Rectal smooth muscle tissue (tissue), 1 donor: ENCODE measurements at regions not wholly inside any gene's neighbourhood (a gene's known extent, or its start where the extent isn't known, plus 50 kb on each side); places are given as distances from the start of the nearest gene placed in this dataset.

Source experiments
- H3K27ac ChIP-seq: one replicate; pipeline ENCODE4 v1.7.0; 2013; ENCODE audit warnings: low read depth, low read length, inconsistent platforms
- H3K27me3 ChIP-seq: one replicate; pipeline ENCODE4 v1.7.0; 2013; ENCODE audit warnings: low read length; ENCODE audit not compliant: control insufficient read depth, insufficient read depth
- H3K36me3 ChIP-seq: one replicate; pipeline ENCODE4 v1.7.0; 2013; ENCODE audit warnings: low read length; ENCODE audit not compliant: control insufficient read depth, insufficient read depth
- H3K4me1 ChIP-seq: one replicate; pipeline ENCODE4 v1.7.0; 2013; ENCODE audit warnings: low read length; ENCODE audit not compliant: control insufficient read depth, insufficient read depth
- H3K4me3 ChIP-seq: one replicate; pipeline ENCODE4 v1.7.0; 2013; ENCODE audit warnings: low read length
- H3K9ac ChIP-seq: one replicate; pipeline ENCODE4 v1.7.0; 2013; ENCODE audit warnings: low read length

DNA sequence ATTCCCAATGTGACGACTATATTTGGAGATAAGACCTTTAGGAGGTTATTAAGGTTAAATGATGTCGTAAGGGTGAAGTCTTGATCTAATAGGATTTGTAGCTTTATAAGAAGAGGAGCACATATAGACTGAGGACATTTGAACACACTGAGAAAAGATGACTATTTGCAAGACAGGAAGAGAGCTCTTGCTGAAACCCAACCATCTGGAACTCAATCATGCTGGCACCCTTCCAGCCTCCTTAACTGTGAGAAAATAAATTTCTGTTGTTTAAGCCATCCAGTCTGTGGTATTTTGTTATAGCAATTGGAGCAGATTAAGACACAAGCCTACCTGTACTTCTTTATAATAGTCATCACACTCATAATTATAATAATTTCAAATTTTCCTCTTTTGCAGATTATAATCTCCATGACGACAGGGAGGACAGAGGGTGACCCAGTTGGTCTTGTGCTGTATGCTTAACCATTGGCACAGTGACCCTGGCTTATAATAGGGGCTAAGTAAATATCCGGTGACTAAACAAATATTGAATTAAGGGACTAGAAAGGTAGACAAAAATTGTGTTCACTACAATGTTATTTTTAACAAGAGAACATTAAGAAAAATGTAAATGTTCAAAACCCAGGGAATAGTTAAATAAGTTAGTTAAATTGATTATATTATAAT lies 206.4 kb upstream of the HDDC2 start:
- H3K9ac ChIP-seq, result no peak overlapping the region
- no peaks in the 10 kb centered on the region for H3K36me3 ChIP-seq
- H3K27ac ChIP-seq, result no peak overlapping the region

DNA sequence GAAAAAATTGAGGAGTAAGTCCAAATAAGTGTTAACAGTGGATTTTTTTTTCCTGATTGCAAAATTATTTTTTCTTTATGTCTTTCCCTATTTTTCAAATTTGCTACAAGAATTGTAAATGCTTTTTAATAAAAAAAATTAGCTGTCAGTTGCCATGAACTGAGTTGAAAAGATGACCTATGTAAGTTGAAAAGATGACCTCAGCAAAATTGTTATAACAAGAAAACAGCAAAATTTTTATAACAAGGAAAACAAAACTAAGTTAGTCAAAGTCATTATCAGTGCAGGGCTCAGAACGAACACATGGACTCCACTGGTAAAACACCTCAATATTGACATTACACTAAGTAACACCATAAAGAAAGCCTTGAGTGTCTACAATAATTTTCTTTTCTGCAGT lies 207.0 kb upstream of the HDDC2 start:
- Histone ChIP-seq H3K27ac (no peak overlapping the region), H3K9ac (no peak overlapping the region), H3K4me3 (no peak overlapping the region), H3K27me3 (no peaks in the 10 kb centered on the region), H3K36me3 (no peaks in the 10 kb centered on the region), H3K4me1 (no peaks in the 10 kb centered on the region)

More for the DNA sequence above, 206.4 kb upstream of the HDDC2 start:
- Histone ChIP-seq H3K4me1 (no peaks in the 10 kb centered on the region), H3K27me3 (no peaks in the 10 kb centered on the region), H3K4me3 (no peak overlapping the region)

DNA sequence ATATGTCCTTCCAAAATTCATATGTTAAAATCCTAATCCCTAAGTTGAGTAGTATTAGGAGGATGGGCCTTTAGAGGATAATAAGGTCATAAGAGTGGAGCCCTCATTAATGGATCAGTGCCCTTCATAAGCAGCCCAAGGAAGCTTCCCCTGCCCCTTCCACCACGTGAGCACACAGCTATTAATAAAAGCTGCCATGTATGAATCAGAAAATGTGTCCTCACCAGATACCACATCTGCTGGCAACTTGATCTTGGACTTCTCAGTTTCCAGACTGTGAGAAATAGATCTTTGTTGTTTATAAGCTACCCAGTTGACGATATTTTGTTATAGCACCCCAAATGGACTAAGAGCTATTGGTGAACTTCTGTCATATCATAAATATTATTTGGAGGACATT lies 207.7 kb upstream of the HDDC2 start:
- Histone ChIP-seq H3K4me3 (no peak overlapping the region), H3K27me3 (no peaks in the 10 kb centered on the region), H3K4me1 (no peaks in the 10 kb centered on the region), H3K27ac (no peak overlapping the region), H3K36me3 (no peaks in the 10 kb centered on the region), H3K9ac (no peak overlapping the region)

DNA sequence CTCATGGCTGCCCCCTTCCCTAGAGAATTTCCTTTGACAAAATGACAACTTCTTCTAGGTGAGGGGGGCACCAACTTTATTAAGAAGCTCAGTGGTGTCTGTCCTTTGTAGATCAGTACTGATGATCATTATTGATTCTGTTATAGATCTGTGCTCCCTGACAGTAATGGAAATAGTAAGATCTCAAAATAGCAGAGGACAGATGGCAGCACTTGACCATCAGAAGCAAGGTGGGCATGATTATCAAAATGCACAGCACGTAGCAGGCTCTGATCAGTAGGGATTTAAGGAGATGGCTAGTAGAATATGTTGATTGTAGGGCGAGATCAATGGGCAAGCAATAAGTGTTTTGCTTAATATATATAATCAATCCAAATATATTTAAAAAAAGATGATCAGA lies 208.6 kb upstream of the HDDC2 start:
- no peak overlapping the region for H3K27ac ChIP-seq
- no peak overlapping the region for H3K4me3 ChIP-seq
- H3K27me3 ChIP-seq, result no peaks in the 10 kb centered on the region
- H3K9ac ChIP-seq, result no peak overlapping the region
- H3K4me1 ChIP-seq, result no peaks in the 10 kb centered on the region
- H3K36me3 ChIP-seq, result no peaks in the 10 kb centered on the region

DNA sequence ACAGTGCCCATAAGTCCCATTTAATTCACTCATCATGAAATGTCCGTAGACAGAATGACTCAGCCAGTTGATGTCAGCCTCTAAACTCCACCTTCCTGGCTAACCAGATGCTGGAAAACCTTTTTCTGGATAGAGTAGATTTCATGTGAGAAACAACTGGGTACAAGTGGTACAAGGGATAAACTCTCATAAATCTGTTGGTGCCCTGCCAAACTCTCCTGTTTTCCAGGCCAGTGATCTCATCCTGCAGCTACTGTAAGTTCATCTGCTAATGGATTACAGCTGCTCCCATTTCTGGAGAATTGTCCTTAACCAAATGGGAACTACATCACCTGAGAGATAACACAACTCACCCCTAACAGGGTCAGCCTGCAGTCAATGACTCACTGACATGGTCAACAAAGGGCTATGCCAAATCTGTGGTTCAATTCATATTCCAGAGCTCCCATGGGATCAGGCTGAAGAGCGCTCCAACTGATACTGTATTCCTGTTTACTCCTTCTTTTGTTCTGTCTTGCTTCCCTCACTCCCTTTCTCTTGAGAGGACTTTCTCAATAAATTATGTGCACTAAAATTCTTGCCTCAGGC lies 210.1 kb upstream of the HDDC2 start:
- no peak overlapping the region for H3K27ac ChIP-seq
- no peaks in the 10 kb centered on the region for H3K27me3 ChIP-seq
- no peaks in the 10 kb centered on the region for H3K36me3 ChIP-seq
- H3K9ac ChIP-seq, result no peak overlapping the region
- no peaks in the 10 kb centered on the region for H3K4me1 ChIP-seq
- H3K4me3 ChIP-seq, result no peak overlapping the region

DNA sequence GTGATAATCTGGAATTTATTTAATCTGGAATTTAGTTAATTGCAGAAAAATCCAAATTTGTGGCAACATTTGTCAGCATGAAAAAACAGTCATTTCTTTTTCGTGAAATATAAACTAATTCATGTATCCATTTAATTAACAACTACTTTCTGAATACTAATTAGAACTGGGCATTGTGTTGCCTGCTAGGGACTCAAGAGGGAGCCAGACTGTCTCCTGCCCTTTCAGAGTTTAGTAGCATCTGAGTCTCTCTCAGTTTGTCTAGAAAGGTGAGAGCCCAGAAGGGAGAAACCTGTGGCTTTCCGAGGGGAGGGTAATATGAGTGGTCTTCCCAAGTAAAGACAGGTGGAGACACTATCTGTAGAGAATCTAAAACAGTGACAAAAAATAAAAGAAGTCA lies 210.9 kb upstream of the HDDC2 start:
- H3K4me3 ChIP-seq, result no peak overlapping the region
- H3K27me3 ChIP-seq, result no peaks in the 10 kb centered on the region
- H3K36me3 ChIP-seq, result no peaks in the 10 kb centered on the region
- no peaks in the 10 kb centered on the region for H3K4me1 ChIP-seq
- H3K27ac ChIP-seq, result no peak overlapping the region
- no peak overlapping the region for H3K9ac ChIP-seq

DNA sequence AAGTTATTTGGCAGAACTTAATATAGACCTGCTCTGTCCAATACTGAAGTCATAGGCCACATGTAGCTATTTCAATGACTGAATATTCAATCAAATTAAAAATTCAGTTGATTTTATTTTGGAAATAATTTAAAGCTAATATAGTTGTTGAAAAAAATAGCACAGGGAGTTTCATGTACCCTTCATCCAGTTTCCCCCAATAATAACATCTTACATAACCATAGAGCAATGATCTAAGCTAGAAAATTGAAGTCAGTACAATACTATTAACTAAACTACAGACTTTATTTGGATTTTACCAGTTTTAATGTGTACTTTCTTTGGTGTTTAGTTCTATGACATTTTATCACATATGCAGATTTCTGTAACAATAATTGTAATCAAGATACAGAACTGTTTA lies 212.2 kb upstream of the HDDC2 start:
- Histone ChIP-seq H3K27me3 (no peaks in the 10 kb centered on the region), H3K27ac (no peak overlapping the region), H3K4me1 (no peaks in the 10 kb centered on the region), H3K36me3 (no peaks in the 10 kb centered on the region), H3K9ac (no peak overlapping the region), H3K4me3 (no peak overlapping the region)

DNA sequence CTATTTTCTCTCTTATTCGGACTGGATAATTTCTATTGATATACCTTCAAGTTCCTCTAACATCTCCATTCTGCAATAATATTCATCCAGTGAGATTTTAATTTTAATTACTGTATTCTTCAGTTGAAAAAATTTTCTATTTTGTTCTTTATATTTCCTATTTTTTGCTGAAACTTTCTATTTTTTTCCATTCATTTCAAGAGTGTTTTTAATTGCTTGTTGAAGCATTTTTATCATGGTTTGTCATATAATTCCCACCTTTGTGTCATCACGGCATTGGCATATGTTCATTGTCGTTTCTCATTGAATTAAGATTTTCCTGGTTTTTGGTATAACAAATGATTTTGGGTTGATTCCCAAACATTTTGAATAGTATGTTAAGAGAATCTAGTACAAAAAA lies 214.9 kb upstream of the HDDC2 start:
- Histone ChIP-seq H3K4me3 (no peak overlapping the region), H3K27ac (no peak overlapping the region), H3K4me1 (no peaks in the 10 kb centered on the region), H3K9ac (no peak overlapping the region), H3K36me3 (no peaks in the 10 kb centered on the region), H3K27me3 (no peaks in the 10 kb centered on the region)

DNA sequence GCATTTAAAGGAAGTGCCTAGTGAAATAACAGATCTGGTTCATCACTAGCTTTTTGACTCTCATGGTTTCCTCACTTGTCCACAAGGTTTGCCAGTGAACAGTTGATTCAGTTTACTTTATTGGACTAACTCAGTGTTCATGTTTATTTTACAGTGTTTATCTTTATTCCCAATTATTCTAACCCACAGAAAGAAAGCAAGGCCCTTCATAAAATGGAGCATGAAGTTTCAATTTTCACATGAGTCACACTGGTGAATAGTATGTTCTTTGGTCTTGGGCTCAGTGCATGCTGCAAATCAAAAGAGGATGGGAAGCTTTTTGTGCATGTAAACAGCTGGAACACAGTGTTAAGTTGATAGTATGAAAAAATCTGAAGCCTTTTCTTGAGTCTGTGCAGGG lies 217.6 kb upstream of the HDDC2 start:
- no peak overlapping the region for H3K4me3 ChIP-seq

DNA sequence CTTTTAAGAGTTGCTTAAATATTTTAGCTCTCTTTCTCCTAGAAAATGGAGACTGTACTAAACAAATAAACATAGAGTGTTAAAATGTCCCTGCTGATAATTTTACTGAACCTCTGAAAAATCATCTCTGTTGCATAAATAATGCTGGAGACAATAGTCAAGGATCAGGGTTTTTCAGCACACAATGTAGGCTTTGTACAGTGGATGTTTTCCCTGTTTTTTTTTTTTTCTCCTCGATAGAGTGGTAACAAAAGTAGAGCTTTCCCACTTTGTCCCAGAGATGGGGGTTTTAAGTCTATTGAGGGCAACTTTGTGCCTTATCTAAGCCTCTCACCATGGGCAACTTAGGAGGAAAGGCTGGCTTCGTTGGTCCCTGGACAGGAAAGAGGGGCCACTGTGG lies 222.6 kb upstream of the HDDC2 start:
- H3K36me3 ChIP-seq, result no peaks in the 10 kb centered on the region
- no peak overlapping the region for H3K4me3 ChIP-seq
- no peaks in the 10 kb centered on the region for H3K27me3 ChIP-seq
- no peaks in the 10 kb centered on the region for H3K4me1 ChIP-seq
- H3K27ac ChIP-seq, result no peak overlapping the region
- no peak overlapping the region for H3K9ac ChIP-seq

More for the DNA sequence above, 217.6 kb upstream of the HDDC2 start:
- Histone ChIP-seq H3K36me3 (no peaks in the 10 kb centered on the region), H3K27ac (no peak overlapping the region), H3K9ac (no peak overlapping the region), H3K27me3 (no peaks in the 10 kb centered on the region), H3K4me1 (no peaks in the 10 kb centered on the region)

DNA sequence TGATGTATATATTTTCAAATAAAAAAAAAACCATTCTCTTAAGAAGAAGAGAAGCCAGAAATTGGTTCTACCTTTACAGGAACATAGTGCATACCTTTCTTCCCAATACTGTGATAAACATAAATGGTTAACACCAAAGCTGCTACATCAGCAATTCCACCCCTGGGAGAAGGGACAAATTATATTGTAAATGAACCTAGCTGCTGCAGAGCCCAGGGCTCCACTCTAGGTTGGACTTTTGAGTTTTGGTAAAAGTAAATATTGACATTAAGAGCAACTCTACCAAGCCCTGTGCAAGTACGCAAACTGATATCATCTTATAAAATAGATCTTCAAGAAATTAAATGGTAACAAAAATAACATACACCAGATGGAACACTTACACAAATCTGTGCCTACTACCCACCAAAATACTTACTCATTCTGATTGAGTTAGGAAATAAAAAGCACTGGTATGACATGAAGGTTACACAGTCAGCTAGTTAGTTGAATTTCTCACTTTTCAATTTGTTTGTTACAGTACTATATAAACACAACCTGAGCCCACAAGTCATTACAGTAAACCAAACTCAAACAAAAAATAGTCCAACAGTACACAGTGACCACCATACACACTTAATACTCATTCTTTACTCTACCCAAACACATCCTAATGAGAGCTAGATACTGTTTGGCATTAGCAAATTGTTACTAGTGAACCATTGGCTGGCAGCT lies 223.3 kb upstream of the HEY2 start:
- no peak overlapping the region for H3K27ac ChIP-seq
- no peaks in the 10 kb centered on the region for H3K36me3 ChIP-seq
- no peak overlapping the region for H3K9ac ChIP-seq
- H3K4me1 ChIP-seq, result no peaks in the 10 kb centered on the region
- no peaks in the 10 kb centered on the region for H3K27me3 ChIP-seq
- no peak overlapping the region for H3K4me3 ChIP-seq

DNA sequence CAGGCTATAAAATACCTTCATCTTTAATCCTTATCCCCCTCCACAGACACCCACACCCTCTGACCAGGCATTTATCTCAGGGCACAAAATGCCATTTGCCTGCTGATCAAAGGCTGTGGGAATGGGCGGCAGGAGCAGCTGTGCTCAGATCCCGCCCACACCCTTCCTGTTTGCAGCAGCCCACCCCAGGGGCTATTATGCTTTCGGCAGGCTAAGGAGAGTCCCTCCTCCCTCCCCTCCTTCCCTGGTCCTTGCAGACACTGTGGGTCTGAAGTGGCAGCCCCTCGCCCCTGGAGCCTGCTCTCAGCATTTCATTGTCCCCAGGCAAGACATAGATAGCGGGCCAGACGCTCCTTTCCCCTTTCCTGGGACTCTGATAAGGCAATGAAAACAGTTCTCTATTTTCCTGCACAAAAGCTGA lies 220.8 kb upstream of the HEY2 start:
- Histone ChIP-seq H3K36me3 (no peaks in the 10 kb centered on the region), H3K4me3 (no peak overlapping the region), H3K27me3 (no peaks in the 10 kb centered on the region), H3K9ac (no peak overlapping the region), H3K4me1 (no peaks in the 10 kb centered on the region), H3K27ac (no peak overlapping the region)

DNA sequence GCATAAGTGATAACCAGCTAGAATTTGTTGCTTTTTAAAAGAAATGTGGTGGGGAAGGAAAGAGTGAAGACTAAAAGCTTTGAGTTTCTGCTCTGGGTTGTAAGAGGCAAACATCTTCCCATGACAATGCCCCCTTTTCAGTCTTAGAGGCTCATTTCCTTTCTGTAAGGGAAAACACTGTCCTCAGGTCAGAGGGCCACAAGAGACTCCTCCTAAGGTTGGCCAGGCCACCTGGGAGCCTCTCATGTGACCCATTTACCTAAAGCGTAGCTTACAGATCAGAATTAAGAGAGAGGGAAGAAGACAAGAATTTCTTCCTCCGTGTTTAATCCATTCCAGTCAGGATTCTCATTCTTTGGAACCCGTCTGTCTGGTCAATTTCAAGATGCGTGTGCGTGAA lies 220.4 kb upstream of the HEY2 start:
- Histone ChIP-seq H3K27ac (no peak overlapping the region), H3K9ac (no peak overlapping the region), H3K4me3 (no peak overlapping the region), H3K4me1 (no peaks in the 10 kb centered on the region), H3K36me3 (no peaks in the 10 kb centered on the region), H3K27me3 (no peaks in the 10 kb centered on the region)
